Choroid plexus epithelial cell (primary cell): ENCODE measurements at regions not wholly inside any gene's neighbourhood (a gene's known extent, or its start where the extent isn't known, plus 50 kb on each side); places are given as distances from the start of the nearest gene placed in this dataset.

Experiments used
- DNase-seq: peaks from one replicate; pipeline ENCODE4 v3.0.0-alpha.2; 2010; ENCODE audit warnings: low read depth
- H3K4me3 ChIP-seq: 2 replicates; pipeline ENCODE4 v1.5.1; 2011; ENCODE audit warnings: low read depth, mild to moderate bottlenecking, control low read depth, low read length, moderate library complexity
- CTCF ChIP-seq: conservative IDR thresholded peaks from 2 replicates; pipeline ENCODE4 v1.5.1; 2011; ENCODE audit warnings: low read depth, mild to moderate bottlenecking, control low read depth, inconsistent platforms, low read length, moderate library complexity

GRCh38 chr13:50678464-50679162, 164.9 kb downstream of the DLEU7 start:
- no peak for TF ChIP-seq CTCF
- DNase-seq = peak; percentile 85
- no peak overlapping the region for H3K4me3 ChIP-seq

GRCh38 chr13:50679321-50679720, 164.2 kb downstream of the DLEU7 start:
- DNase-seq = peak; percentile 63
- H3K4me3 ChIP-seq = no peak overlapping the region
- no peak for TF ChIP-seq CTCF

- no peak for TF ChIP-seq CTCF
- no peak overlapping the region for H3K4me3 ChIP-seq
- no peak for DNase-seq
Measured at GRCh38 chr13:50682002-50682401, 161.5 kb downstream of the DLEU7 start.

- no peak for TF ChIP-seq CTCF
- no peak overlapping the region for H3K4me3 ChIP-seq
- no peak for DNase-seq
Measured at GRCh38 chr13:50682966-50683365, 160.5 kb downstream of the DLEU7 start.

- no peak for TF ChIP-seq CTCF
- DNase-seq = no peak
- no peak overlapping the region for H3K4me3 ChIP-seq
Measured at GRCh38 chr13:50684366-50684765, 159.1 kb downstream of the DLEU7 start.

- no peak overlapping the region for H3K4me3 ChIP-seq
- no peak for TF ChIP-seq CTCF
- peak; percentile 67 for DNase-seq
Measured at GRCh38 chr13:50685491-50685890, 158.0 kb downstream of the DLEU7 start.

- H3K4me3 ChIP-seq = no peak overlapping the region
- TF ChIP-seq CTCF = no peak
- no peak for DNase-seq
Measured at GRCh38 chr13:50685956-50686355, 157.5 kb downstream of the DLEU7 start.
